MG63 (cell line): ENCODE measurements at regions not wholly inside any gene's neighbourhood (a gene's known extent, or its start where the extent isn't known, plus 50 kb on each side); places are given as distances from the start of the nearest gene placed in this dataset.

Experiments used
- DNase-seq: peaks from one replicate; pipeline ENCODE4 v3.0.0-alpha.2; 2020
- H3K27me3 ChIP-seq: fragments of 250-450 bp; sonication (Bioruptor Pico); 2 replicates; pipeline ENCODE4 v1.5.1; 2020; ENCODE audit warnings: mild to moderate bottlenecking, moderate library complexity
- H3K36me3 ChIP-seq: fragments of 250-450 bp; sonication (Bioruptor Pico); 2 replicates; pipeline ENCODE4 v1.5.1; 2020; ENCODE audit warnings: mild to moderate bottlenecking, moderate library complexity
- H3K4me3 ChIP-seq: fragments of 250-450 bp; sonication (Bioruptor Pico); 2 replicates; pipeline ENCODE4 v1.5.1; 2020; ENCODE audit warnings: mild to moderate bottlenecking, moderate library complexity
- H3K9me3 ChIP-seq: fragments of 250-450 bp; sonication (Bioruptor Pico); 2 replicates; pipeline ENCODE4 v1.5.1; 2020; ENCODE audit warnings: mild to moderate bottlenecking, moderate library complexity

- H3K36me3 ChIP-seq: no peaks in the 10 kb centered on the region
- peak overlapping the region; percentile 23 for H3K4me3 ChIP-seq
- H3K9me3 ChIP-seq: no peaks in the 10 kb centered on the region
- H3K27me3 ChIP-seq: no peaks in the 10 kb centered on the region
- DNase-seq: no peak
Observed at GRCh38 chr13:72507416-72508199, 219.8 kb downstream of the MZT1 start.

GRCh38 chr13:72506706-72507105 lies 220.7 kb downstream of the MZT1 start:
- no peak overlapping the region for H3K4me3 ChIP-seq
- no peaks in the 10 kb centered on the region for H3K9me3 ChIP-seq
- H3K27me3 ChIP-seq: no peaks in the 10 kb centered on the region
- no peaks in the 10 kb centered on the region for H3K36me3 ChIP-seq
- DNase-seq: no peak

GRCh38 chr13:72505376-72505775 lies 222.1 kb downstream of the MZT1 start:
- Histone ChIP-seq H3K27me3 (no peaks in the 10 kb centered on the region), H3K36me3 (no peaks in the 10 kb centered on the region), H3K4me3 (no peak overlapping the region), H3K9me3 (no peaks in the 10 kb centered on the region)
- DNase-seq: no peak

GRCh38 chr13:72504131-72504841 lies 223.1 kb downstream of the MZT1 start:
- H3K36me3 ChIP-seq: no peaks in the 10 kb centered on the region
- no peak for DNase-seq

GRCh38 chr13:72500851-72501250 lies 226.6 kb downstream of the MZT1 start:
- H3K4me3 ChIP-seq: no peak overlapping the region
- DNase-seq: no peak

More at GRCh38 chr13:72504131-72504841, 223.1 kb downstream of the MZT1 start:
- H3K9me3 ChIP-seq: no peaks in the 10 kb centered on the region
- no peak overlapping the region for H3K4me3 ChIP-seq
- H3K27me3 ChIP-seq: no peaks in the 10 kb centered on the region

GRCh38 chr13:72495681-72496080 lies 231.7 kb downstream of the MZT1 start:
- DNase-seq: no peak
- H3K4me3 ChIP-seq: no peak overlapping the region
- no peaks in the 10 kb centered on the region for H3K36me3 ChIP-seq
- H3K27me3 ChIP-seq: no peaks in the 10 kb centered on the region
- H3K9me3 ChIP-seq: no peaks in the 10 kb centered on the region

More at GRCh38 chr13:72500851-72501250, 226.6 kb downstream of the MZT1 start:
- no peaks in the 10 kb centered on the region for H3K27me3 ChIP-seq
- no peaks in the 10 kb centered on the region for H3K36me3 ChIP-seq
- no peaks in the 10 kb centered on the region for H3K9me3 ChIP-seq

GRCh38 chr13:72489751-72490150 lies 237.7 kb downstream of the MZT1 start:
- DNase-seq: no peak
- no peaks in the 10 kb centered on the region for H3K9me3 ChIP-seq

GRCh38 chr13:72473321-72473720 lies 254.1 kb downstream of the MZT1 start:
- no peak for DNase-seq
- no peaks in the 10 kb centered on the region for H3K36me3 ChIP-seq

More at GRCh38 chr13:72489751-72490150, 237.7 kb downstream of the MZT1 start:
- H3K36me3 ChIP-seq: no peaks in the 10 kb centered on the region
- H3K27me3 ChIP-seq: no peaks in the 10 kb centered on the region
- H3K4me3 ChIP-seq: no peak overlapping the region

GRCh38 chr13:72469906-72470305 lies 257.5 kb downstream of the MZT1 start:
- H3K4me3 ChIP-seq: no peak overlapping the region

More at GRCh38 chr13:72473321-72473720, 254.1 kb downstream of the MZT1 start:
- H3K9me3 ChIP-seq: no peaks in the 10 kb centered on the region
- no peaks in the 10 kb centered on the region for H3K27me3 ChIP-seq
- no peak overlapping the region for H3K4me3 ChIP-seq

GRCh38 chr13:72463561-72463960 lies 263.9 kb downstream of the MZT1 start:
- no peak overlapping the region for H3K4me3 ChIP-seq
- no peaks in the 10 kb centered on the region for H3K9me3 ChIP-seq
- H3K27me3 ChIP-seq: no peaks in the 10 kb centered on the region
- DNase-seq: no peak
- H3K36me3 ChIP-seq: no peaks in the 10 kb centered on the region

More at GRCh38 chr13:72469906-72470305, 257.5 kb downstream of the MZT1 start:
- H3K9me3 ChIP-seq: no peaks in the 10 kb centered on the region
- H3K27me3 ChIP-seq: no peaks in the 10 kb centered on the region
- DNase-seq: no peak
- H3K36me3 ChIP-seq: no peaks in the 10 kb centered on the region

GRCh38 chr13:72462726-72463125 lies 264.7 kb downstream of the MZT1 start:
- DNase-seq: no peak
- Histone ChIP-seq H3K4me3 (no peak overlapping the region), H3K9me3 (no peaks in the 10 kb centered on the region), H3K36me3 (no peaks in the 10 kb centered on the region), H3K27me3 (no peaks in the 10 kb centered on the region)

GRCh38 chr13:72462166-72462565 lies 265.3 kb downstream of the MZT1 start:
- no peaks in the 10 kb centered on the region for H3K27me3 ChIP-seq
- DNase-seq: no peak
- no peak overlapping the region for H3K4me3 ChIP-seq
- no peaks in the 10 kb centered on the region for H3K36me3 ChIP-seq
- no peaks in the 10 kb centered on the region for H3K9me3 ChIP-seq

- no peak for DNase-seq
- H3K27me3 ChIP-seq: no peaks in the 10 kb centered on the region
- H3K9me3 ChIP-seq: no peaks in the 10 kb centered on the region
- no peak overlapping the region for H3K4me3 ChIP-seq
- H3K36me3 ChIP-seq: no peaks in the 10 kb centered on the region
Observed at GRCh38 chr13:72458701-72459100, 268.7 kb downstream of the MZT1 start.

- DNase-seq: no peak
Observed at GRCh38 chr13:72457151-72457550, 270.3 kb downstream of the MZT1 start.

GRCh38 chr13:72456486-72456885 lies 270.9 kb downstream of the MZT1 start:
- H3K4me3 ChIP-seq: no peak overlapping the region
- H3K36me3 ChIP-seq: no peaks in the 10 kb centered on the region
- no peak for DNase-seq
- H3K9me3 ChIP-seq: no peaks in the 10 kb centered on the region
- H3K27me3 ChIP-seq: no peaks in the 10 kb centered on the region

More at GRCh38 chr13:72457151-72457550, 270.3 kb downstream of the MZT1 start:
- H3K9me3 ChIP-seq: no peaks in the 10 kb centered on the region
- H3K4me3 ChIP-seq: no peak overlapping the region
- H3K36me3 ChIP-seq: no peaks in the 10 kb centered on the region
- no peaks in the 10 kb centered on the region for H3K27me3 ChIP-seq

GRCh38 chr13:72453161-72453560 lies 274.3 kb downstream of the MZT1 start:
- no peak overlapping the region for H3K4me3 ChIP-seq
- no peak for DNase-seq
- H3K27me3 ChIP-seq: no peaks in the 10 kb centered on the region
- no peaks in the 10 kb centered on the region for H3K9me3 ChIP-seq
- no peaks in the 10 kb centered on the region for H3K36me3 ChIP-seq

GRCh38 chr13:72448082-72448481 lies 279.3 kb downstream of the MZT1 start:
- DNase-seq: no peak
- no peaks in the 10 kb centered on the region for H3K27me3 ChIP-seq
- no peaks in the 10 kb centered on the region for H3K36me3 ChIP-seq
- no peaks in the 10 kb centered on the region for H3K9me3 ChIP-seq
- H3K4me3 ChIP-seq: no peak overlapping the region

GRCh38 chr13:72444999-72445398 lies 282.4 kb downstream of the MZT1 start:
- DNase-seq: no peak
- no peak overlapping the region for H3K4me3 ChIP-seq
- H3K36me3 ChIP-seq: no peaks in the 10 kb centered on the region
- H3K27me3 ChIP-seq: no peaks in the 10 kb centered on the region
- H3K9me3 ChIP-seq: no peaks in the 10 kb centered on the region
